Retinal pigment epithelial cell (primary cell): ENCODE measurements at regions not wholly inside any gene's neighbourhood (a gene's known extent, or its start where the extent isn't known, plus 50 kb on each side); places are given as distances from the start of the nearest gene placed in this dataset.

Experiments
- DNase-seq: peaks from one replicate; pipeline ENCODE4 v3.0.0-alpha.2; 2010; ENCODE audit warnings: low read depth
- H3K4me3 ChIP-seq: 2 replicates; pipeline ENCODE4 v1.5.1; 2011; ENCODE audit warnings: mild to moderate bottlenecking, low read length, control low read depth, moderate library complexity
- TF ChIP-seq, protein P1 (sequence below): conservative IDR thresholded peaks from 2 replicates; pipeline ENCODE4 v1.5.1; 2011; ENCODE audit warnings: low read depth, low read length, control low read depth, inconsistent platforms

DNA sequence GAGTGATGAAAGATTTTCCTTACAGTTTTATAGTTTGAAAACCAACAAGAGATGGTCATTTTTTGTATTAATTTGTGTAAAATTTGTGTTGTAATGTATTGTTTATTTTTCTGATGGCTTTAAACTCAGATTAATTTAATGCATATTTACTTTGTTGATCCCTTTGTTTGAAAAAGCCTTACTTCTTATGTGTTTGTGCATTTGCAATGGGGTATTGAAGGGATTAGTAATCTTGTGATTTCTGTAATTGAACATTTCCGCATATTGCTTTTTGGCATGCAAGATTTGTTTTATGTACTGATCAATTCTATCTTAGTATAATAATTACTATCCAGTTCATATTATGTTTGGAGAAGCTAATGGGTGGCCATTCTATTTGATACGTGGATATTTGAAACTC is 98.4 kb upstream of the ROBO1 start:
- DNase-seq = no peak
- no peak overlapping the region for H3K4me3 ChIP-seq
- TF ChIP-seq, protein P1, sequence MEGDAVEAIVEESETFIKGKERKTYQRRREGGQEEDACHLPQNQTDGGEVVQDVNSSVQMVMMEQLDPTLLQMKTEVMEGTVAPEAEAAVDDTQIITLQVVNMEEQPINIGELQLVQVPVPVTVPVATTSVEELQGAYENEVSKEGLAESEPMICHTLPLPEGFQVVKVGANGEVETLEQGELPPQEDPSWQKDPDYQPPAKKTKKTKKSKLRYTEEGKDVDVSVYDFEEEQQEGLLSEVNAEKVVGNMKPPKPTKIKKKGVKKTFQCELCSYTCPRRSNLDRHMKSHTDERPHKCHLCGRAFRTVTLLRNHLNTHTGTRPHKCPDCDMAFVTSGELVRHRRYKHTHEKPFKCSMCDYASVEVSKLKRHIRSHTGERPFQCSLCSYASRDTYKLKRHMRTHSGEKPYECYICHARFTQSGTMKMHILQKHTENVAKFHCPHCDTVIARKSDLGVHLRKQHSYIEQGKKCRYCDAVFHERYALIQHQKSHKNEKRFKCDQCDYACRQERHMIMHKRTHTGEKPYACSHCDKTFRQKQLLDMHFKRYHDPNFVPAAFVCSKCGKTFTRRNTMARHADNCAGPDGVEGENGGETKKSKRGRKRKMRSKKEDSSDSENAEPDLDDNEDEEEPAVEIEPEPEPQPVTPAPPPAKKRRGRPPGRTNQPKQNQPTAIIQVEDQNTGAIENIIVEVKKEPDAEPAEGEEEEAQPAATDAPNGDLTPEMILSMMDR = no peak

DNA sequence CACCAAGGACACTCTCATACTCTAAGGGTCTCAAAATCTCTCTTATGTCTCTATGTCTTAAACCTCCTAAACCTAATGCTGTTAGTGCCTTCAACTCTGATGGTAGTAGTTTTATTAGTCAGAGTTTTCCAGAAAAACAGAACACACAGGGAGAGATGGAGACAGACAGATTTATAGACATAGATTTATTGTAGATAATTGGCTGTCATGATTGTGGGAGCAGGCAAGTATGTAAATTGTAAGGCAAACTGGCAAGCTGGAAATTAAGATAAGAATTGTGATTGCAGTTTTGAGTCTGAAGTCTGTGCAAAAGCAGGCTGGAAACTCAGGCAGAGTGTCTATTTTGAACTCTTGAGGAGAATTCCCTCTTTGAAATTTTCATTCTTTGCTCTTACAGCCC is 96.3 kb upstream of the ROBO1 start:
- TF ChIP-seq, protein P1 = no peak
- DNase-seq = no peak
- no peak overlapping the region for H3K4me3 ChIP-seq

DNA sequence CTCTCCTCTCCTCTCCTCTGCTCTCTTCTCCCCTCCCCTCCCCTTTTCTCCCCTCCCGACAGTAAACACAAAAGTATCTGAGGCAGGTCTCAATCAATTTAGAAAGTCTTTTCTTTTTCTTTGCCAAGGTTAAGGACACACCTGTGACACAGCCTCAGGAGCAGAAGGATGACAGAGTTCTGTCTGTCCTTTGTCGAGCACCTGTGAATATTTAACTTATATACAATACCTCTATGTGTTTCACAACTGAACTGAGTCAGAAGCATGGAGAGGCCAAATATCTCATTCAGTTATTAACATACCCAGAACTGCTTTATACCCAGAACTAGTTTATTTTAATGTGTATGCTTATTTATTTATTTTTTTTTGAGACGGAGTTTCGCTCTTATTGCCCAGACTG is 81.1 kb upstream of the ROBO1 start:
- TF ChIP-seq, protein P1 = no peak
- no peak overlapping the region for H3K4me3 ChIP-seq
- DNase-seq = no peak

DNA sequence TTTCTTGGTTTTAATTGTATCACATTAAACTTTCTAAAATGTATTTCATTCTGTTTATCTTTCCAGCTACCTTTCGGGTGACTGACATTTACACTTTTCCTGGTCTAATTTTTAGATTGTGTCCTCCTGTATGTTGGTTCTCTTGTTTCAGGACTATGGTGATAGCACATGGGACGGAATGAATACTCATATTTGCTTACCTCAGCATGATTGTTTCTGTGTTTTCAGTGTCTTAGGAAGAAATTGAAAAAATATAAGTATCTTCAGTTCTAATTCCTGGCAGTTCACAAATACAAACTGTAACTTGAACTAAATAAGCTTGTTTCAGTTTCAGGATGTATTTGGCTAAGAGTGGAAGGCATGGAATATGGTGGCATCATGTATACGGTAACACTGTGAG is 80.1 kb upstream of the ROBO1 start:
- TF ChIP-seq, protein P1 = no peak
- no peak for DNase-seq
- H3K4me3 ChIP-seq = no peak overlapping the region

DNA sequence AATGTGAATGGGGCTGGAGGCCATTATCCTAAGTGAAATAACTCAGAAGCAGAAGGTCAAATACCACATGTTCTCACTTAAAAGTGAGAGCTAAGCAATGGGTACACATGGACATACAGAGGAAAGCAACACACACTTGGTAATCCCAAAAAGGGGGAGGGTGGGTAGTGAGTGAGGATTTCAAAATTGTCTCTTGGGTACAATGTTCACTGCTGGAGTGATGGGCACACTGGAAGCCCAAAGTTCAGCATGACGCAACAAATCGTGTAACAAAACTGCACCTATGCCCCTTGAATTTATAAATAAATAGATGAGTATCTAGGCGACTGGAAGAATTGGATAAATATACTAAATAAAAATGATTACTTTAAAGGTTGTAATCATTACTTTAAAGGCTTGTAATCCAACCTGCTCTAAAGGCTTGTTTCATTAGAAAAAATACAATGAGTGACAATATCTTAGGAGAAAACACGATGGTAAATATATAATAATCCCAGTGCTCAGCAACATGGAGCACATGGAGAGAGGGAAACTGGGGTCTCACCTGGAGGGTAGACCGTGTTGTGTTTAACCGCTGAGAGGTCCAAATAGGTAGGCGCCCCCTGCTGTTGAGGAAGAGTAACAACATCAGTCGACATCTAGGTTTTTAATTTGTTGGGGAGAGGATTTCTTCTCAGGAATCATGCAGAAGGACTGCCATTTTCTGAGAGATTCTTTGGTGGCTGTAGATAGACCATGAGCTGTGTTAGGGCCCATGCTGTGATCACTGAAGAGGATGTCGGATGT is 78.5 kb upstream of the ROBO1 start:
- TF ChIP-seq, protein P1 = peak; percentile 46
- no peak for DNase-seq
- no peak overlapping the region for H3K4me3 ChIP-seq

DNA sequence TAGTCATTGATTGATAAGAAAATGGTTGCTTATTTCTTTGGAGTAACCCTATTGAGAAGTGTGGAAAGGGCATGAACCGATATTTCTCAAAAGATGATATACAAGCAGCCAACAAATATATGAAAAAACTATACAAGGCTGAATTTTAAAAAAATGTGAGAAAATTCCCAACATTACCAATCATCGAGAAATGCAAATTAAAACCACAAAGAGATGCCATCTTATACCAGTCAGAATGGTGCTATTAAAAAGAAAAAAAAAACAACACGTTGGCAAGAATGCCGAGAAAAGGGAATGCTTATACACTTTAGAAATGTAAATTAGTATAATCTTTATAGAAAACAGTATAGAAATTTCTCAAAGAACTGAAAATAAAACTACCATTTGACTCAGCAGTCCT is 77.7 kb upstream of the ROBO1 start:
- TF ChIP-seq, protein P1 = no peak
- DNase-seq = no peak
- H3K4me3 ChIP-seq = no peak overlapping the region

DNA sequence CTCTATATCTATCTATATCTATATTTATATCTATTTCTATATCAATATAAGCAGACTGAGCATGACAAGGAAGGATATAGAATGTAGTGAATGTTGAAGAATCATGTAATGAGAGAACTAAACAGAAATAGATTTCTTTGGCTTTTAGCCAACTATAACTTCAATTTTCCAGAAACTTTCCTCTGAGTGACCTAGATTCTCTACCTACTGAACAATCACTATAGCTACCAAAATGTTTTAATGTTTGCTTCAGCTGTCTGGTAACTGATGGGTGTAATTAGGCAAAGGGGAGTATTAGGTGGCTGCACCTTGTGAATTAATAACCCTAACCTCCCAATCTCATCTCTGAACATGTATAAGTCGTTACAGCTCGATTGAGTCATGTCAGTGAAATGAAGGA is 76.4 kb upstream of the ROBO1 start:
- no peak overlapping the region for H3K4me3 ChIP-seq
- TF ChIP-seq, protein P1 = no peak
- no peak for DNase-seq
